ENCODE measurements at regions not wholly inside any gene's neighbourhood (a gene's known extent, or its start where the extent isn't known, plus 50 kb on each side); places are given as distances from the start of the nearest gene placed in this dataset.

DNA sequence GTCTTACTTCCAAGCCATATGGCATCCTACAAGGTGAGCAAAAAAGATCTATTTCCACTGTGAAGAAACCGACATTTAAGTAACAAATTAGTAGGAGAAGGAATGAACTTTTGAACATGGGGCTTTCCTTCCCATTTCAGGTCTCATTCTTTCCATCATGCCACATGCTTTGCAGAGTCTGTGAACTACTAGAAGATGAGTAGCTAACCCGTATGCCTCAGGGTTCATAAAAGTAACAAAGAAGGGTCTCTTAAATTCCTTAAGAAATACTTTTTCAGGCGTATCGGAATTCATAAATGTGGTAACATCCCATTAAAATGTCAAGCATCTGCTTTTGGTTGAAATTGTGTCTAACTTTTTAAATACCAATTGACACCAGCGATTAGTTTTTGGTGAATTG lies 81.3 kb upstream of the TNS3 start:
- DNase-seq: no peak

DNA sequence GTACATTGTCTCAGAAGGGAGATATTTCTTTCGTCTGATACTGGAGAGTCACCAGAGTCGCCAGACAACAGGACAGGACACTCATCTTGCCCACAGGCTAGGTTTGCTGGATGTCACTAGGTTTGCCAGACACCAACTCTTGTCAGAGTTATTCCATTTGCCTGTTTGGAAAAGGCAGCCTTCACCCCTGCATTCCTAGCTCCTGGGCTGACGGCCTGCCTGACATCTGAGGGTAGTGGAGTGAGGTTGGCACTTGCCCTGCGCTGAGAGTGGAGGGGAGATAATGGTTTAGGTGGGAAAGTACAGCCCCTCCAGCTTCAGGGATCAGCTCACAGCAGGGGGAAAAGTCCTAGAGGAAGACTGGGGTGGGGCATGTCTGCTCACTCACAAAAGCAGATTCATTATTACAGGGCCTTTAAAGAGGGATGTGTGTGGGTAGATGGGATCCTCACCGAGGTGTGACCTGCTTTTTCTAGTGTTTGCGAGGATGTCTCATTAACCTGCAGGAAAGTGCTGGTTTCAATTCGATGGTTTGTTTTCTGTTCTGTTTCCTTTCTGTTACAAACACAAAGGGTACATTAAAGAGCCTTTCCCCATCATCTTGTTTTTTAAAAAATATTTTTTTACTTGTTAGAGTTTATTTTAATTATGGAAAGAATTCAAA lies 79.3 kb upstream of the TNS3 start:
- DNase-seq: no peak

DNA sequence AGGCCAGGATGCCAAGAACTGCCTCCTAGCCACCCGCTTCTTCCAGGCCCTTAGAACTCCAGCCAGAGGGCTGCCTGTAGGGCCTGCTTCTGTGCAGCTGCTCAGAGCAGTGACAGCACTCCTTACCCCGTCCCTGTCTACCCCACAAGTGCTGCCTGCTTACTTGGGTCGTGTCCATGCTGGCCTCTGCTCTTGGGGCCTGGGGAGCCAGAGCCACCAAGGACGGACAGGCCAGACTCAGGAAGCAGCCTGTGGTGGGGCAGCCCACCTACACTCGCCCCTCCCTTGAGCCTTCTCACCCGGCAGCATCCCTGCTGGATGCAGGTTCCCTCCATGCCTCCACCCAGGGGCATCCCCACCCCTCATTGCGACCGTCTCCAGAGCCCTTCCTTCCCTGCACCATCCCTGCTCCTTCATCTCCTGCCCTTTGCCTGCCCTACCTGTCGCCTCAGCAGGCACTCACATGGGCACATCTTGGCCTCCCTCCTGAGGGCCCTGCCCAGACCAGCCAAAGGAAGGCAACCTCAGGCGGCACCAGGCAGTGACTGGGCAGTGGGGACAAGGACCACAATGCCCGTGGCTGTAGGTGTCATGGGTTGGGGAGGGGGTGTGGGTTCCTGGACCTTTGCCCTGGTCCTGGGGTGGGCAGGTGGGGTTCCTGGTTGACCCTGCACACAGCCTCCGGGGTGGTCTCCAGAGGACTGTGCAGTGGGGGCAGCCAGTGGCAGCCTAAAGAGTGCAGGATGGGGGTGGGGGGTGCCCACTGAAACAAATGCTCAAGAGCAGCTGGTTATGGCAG lies 78.0 kb upstream of the TNS3 start:
- DNase-seq: no peak

DNA sequence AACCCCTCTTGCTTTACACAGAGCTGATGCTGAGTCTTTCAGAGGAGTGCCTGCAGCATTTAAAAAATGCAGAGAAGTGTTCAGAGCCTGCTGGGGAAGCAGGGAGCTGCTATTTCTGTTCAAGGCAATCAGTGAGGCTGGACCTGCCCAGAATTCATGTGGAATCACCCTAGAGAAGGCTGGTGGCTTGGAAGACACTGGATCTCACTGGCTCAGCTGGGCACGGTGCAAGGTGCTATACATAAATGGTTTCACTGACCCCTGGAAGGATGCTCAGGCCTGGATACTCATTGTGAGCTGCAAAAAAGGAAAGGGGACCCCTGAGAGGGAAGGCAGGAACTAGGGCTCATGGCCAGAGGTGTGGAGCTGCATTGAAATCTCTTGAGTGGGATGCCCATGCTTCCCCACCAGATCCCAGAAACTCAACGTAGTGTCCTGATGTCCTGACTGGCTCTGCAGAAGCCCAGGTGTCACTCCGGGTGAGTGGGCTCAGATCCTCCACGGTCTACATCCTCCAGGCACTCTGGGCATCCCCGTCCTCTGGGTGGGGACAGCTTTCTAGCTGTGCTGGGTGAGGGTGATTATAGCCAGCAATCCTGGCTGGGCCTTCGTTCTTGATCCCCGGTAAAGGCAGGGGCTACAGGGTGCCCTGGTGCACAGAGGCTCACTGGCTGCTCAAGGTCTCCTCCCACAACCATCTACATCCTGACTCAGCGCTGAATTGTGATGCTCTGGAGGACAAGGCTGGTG lies 77.2 kb upstream of the TNS3 start:
- DNase-seq: no peak

DNA sequence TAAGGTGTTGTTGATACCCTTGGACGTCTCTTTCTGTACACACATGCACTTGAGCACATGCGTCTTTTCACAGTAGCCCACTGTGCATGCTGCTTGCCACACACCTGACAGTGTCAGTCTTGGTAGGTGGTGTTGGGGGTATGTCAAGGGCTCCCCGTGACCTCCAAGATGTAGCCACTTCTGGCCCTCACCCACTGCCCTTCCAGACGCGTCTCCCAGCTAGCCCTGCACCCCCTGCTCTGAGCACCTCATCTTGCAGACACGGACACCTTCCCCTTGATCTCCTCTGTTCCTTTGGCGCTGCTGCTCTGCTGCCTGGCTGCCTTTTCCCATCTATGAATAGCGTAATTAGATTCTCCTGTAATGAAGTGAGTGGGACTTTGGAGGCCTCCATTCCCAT lies 75.2 kb upstream of the TNS3 start:
- DNase-seq: no peak

DNA sequence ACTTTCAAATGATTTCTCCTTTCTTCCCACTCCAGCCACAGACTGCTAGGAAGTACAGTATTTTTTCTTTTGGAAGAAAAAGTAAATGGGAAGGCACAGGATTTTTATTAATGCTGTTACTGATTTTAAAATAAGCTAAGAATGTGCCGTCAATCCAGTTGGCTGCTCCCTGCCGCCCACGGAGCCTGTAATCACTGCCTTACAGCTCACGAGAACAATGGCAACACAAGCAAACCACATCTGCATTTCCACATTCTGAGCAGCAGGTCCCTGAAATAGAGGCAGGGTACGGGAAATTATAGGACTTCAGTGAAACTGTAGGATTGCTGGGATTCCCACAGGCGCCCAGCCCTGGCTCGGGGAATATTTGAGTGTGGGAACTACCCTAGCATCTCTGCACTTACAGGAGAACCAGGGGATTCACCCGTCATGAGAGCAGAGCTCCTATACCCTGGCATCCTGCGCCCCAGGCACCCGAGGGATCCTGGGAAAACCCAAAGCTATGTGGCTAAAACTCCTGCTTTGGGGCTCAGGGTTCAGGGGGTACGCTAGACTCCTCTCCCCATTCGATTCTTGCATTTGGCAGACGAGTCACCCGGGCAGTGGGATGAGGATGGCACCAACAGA lies 72.9 kb upstream of the TNS3 start:
- no peak for DNase-seq

DNA sequence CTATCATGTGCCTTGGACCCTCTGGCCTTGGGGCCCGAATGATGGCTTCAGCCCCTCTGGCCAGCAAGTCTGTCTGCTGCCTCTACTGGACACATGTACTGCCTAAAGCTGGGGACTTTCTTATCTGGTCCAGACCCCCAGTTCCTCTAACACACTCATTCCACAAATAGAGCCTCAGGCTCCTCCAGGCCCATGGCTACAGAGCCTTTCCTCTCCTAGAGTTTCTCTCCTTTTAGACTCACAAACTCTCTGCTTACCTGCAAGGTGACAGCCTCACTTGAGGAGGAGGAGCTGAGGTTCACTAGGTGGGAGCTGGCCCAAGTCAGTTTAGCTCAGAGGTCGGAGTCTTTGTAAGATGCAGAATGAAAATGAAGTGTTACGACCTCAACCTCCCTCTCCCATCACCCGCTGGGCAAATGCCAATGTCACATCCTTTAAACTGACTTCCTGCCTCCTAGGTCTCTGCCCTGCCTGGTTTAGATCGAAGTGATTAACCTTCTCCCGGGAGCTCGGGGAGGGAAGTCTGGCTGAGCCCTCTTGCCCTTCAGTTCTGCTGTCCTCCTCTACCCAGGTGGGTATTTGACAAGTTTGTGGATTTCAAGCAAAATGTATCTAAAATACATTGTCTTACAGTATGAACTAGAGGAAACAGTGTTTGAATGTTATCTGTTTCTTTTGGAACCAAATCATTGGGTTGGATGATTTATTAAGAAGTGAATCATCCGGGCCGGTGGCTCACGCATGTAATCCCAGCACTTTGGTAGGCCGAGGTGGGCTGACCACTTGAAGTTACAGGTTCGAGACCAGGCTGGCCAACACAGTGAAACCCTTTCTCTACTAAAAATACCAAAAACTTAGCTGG lies 71.9 kb upstream of the TNS3 start:
- no peak for DNase-seq

DNA sequence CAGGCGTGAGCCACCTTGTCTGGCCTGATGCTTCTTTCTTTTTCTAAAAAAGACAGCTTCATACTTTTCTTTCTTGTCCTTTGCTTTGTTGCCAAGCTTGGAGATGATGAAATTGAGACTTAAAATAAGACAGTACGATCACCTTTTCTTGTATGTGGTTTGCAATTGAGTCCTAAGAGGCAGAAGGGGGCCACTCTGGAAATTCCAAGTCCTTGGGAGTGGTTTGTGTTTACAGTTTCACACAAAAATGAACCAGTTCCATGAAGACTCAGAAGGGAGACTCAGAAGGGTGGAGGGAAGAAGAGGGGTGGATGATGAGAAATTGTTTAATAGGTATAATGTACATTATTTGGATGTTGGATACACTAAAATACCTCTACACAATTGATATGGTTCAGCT lies 70.7 kb upstream of the TNS3 start:
- DNase-seq: no peak

DNA sequence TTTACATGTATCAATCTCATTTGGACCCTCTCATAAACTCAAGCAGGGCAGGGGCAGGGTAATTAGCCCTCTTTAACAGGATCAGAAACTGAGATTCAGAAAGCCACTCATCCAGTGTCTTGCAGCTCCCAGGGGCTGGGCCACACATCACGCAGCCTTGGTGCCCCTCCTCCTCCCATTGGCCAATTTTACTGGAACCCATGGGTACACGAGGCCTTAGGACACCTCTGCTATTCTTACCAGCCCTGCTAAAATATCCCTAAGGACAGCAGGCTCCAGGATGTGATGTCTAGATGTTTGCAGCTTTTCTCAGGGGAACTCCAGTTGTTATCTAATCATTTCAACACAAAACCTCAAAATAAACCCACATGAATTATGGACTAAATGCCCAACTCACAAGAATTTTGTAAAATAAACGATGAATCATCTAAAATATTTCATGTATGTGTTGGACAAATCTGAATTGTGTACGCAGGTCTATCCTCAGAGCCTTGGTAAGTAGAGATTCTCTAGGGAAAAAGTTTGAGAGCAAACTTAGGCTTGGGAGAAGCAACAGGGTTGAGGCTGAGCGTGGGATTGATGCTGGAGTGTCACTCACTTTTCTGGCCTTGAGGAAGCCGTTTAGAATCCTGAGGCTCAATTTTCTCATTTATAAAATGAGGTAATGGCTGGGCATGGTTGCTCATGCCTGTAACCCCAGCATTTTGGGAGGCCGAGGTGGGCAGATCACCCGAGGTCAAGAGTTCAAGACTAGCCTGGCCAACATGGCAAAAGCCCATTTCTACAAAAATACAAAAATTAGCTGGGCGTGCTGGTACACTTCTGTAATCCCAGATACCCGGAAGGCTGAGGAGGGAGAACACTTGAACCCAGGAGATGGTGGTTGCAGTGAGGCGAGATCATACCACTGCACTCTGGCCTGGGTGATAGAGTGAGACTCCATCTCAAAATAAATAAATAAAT lies 69.7 kb upstream of the TNS3 start:
- DNase-seq: no peak

DNA sequence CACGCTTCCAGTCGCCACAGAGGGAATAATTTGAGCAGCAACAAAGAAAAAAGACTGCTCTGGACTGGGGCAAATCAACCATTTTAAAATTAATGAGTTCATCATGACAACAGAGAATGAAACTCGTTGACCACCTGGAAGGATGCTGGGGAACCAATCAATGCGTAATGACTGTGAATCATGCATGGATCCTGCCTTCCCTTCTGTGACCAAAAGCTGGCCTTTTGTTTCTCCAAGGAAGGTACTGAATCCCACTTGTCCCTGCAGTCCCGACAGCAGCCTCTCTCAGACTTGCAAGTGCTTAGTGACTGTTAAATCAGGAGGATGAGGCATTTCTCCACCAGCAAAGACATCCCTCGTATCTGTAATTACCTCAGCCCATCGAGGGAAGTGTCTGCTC lies 68.0 kb upstream of the TNS3 start:
- no peak for DNase-seq

DNA sequence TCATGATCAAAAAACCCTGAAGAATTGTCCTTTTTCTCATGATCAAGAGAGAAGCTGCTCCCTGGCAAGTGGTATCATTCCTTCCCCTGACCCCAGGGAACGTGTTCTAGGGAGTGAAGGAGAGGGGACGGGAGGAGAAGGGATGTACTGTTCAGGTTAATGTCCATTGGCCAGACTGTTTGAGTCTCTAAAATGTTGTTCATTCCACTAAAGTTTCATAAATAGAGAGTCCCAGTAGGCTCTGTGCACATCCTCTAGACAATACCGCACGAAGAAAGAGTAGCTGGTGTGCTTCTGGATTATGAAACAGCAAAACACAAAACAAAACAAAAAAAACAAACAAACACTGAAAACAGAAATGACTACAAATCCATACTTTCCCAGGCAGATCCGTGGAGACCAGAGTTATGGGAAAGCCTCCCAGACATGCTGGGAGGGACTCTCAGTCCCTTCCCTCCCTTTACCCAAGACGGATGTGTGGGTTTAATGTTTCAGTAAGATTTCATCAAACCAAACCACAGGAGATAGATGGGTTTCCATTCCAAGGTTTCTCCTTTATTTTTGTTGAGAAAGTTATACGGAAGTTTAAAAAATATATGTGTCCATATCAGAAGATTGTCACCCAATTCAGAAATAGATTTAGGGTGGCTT lies 66.5 kb upstream of the TNS3 start:
- no peak for DNase-seq

DNA sequence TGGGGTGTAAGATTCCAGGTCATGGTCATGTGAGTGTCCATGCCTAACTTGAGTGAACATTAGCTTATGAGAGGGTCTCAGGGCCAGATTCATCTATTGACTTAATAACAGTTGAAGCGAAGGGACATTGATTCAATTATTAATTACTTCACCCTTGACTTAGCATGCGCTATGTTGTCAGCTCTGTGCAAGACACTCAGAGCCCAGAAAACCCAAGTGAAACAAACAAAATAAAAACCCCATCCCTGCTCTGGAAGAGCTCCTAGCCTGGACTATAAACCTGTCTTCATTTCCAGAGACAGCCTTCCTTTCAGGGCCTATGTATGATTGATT lies 66.0 kb upstream of the TNS3 start:
- no peak for DNase-seq

DNA sequence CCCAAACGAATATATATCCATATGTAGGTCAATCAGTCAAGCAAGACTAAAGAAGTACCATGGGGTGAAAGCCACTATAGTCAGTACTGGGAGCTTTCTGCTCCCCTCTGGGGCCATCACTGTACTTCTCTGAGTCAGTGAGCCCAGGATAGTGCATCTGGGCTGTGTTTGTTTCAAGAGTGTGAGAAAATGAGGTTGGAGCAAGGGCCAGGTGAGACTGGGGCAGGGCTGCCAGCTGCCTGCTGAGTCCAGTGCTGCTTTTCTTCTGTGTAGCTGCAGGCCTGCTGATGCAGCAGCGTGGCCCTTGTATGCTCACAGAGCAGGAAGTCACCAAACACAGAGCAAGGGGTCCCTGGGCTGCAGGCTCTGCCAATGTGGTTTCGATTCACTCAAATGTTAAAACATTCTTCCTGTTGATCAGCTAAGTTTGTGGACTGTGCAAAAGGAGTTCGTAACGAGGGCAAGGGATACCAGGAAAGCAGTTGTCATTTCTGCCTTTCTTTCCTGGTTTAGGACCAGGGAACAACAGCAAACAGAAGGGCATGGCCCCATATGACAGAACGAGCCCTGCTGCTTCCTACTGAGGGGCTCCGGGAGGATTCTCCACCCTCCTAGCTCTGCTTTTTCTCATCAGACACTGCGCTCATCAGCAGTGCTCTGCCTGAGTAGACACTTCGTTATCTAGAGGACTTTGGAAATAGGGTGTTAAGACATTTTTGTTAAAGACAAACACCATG lies 65.4 kb upstream of the TNS3 start:
- DNase-seq: no peak

DNA sequence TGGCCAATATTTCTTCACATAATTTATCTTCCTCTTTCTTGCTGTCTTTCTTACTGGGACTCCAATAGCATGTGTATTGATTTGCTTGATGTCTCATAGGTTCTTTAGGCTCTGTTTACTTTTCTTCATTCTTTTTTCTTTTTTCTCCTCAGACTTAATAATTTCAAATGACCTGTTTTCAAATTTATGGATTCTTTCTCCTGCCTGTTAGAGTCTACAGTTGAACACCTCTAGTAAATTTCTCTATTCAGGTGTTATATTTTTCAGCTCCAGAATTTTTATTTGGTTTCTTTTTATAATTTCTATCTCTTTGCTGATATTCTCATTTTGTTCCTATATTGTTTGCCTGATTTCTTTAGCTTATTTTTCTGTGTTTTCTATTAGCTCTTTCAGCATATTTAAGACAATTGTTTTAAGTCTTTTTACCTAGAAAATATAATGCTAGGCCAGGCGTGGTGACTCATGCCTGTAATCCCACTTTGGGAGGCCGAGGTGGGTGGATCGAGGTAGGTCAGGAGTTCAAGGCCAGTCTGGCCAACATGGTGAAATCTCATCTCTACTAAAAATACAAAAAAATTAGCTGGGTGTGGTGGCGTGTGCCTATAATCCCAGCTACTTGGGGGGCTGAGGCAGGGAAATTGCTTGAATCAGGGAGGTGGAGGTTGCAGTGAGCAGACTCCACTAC lies 61.9 kb upstream of the TNS3 start:
- no peak for DNase-seq

DNA sequence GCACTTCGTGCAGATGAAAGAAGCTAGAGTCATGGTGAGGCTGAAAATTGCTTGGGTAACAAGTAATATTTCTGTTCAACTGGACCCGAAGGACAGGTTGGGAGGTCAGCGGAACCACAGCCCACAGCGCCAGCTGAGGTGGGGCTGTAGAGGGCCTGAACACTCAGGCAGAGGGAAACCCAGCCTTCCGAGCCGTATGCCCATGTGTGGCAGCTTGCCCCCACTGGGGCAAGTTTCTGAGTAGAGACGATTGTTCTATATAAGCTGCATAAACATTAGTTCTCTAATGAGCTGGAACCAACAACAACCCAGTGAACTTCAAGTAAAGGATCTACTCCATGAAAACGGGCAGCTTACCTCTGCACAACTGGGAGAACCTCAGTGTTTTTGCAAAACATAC lies 58.4 kb upstream of the TNS3 start:
- no peak for DNase-seq

DNA sequence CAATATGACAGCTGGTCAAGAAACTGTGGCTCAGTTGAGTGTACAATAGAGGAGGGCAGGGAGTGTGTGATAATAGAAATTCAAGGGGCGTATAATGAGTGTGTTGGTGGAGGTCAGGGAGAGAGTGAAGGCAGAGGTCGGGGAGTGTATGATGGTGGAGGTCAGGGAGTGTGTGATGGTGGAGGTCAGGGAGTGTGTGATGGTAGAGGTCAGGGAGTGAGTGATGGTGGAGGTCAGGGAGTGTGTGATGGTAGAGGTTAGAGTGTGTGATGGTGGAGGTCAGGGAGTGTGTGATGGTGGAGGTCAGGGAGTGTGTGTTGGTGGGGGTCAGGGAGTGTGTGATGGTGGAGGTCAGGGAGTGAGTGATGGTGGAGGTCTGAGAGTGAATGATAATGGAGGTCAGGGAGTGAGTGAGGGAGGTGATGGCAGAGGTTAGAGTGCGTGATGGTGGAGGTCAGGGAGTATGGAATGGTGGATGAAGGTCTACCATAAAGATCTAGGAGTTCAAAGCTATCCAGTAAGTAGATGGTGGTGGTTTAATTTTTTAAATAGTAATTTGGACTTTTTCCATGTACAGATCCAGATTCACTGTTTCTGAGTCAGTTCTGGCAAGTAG lies 57.7 kb upstream of the TNS3 start:
- DNase-seq: no peak

DNA sequence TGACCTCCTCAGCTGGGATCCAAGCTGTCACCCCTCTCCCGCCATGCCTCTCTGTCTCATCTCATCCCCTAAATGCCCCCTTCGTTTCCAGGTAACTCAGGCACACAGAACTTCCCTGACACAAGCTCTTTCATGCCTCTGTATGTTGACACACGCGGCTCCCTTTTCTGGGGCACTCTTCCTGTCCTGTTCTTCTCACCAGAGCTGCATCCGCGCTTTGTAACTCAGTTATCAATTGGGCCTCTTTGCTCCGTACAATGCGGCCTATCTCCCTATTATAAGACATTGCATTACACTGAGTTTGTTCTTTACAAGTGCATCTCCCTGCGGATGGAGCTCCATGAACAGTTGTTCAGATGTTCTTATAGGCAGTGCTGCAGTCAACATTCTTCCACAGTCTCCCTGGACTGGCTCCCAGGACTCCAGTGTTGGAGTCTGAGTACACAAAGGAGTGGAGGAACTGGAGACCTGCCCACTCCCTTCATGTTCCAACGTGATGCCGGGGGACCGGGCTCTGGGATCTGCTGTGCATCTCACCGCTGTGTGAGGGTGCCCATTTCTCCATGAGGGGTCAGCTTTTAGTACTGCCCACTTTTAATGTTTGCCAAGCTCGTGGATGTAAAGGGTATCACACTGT lies 56.9 kb upstream of the TNS3 start:
- DNase-seq: no peak

DNA sequence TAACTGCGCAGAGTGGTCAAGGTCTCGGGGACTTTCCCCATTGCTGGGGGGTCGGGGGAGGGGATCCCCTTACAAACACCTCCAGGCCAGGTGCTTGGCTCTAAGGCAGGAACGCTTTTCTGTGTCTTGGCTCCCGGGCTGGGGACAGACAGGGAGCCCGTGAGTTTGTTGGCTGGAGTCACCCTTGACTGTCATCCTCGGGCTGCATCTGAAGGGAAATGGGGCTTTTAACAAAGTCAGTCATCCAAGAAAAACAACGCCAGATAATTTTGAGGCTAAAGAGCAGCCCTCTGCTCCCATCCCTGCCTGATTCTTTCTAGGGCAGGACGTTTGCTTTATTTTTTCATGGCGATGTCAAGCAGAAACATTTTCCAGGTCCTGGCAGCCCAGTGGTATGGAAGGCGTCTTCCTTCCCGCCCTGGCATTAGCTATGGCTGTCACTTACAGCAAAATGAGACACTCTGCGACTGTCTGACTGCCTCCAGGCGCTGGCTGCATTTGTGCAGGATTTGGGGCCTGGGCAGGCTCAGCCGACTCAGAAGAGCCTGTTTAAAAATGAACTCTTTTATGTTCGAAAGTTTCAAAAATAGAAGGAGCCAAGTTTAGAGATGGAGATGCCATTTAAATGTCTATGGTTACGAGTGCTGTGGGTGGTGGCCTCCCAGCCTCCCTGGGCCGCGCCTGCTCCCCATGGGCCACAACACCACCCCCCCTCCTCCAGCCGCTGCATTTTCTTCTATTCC lies 54.7 kb upstream of the TNS3 start:
- DNase-seq: no peak
